22Rv1 (cell line): ENCODE measurements at regions not wholly inside any gene's neighbourhood (a gene's known extent, or its start where the extent isn't known, plus 50 kb on each side); places are given as distances from the start of the nearest gene placed in this dataset.

Source experiments
- CTCF ChIP-seq: fragments of 450-650 bp; IDR thresholded peaks from 2 replicates; pipeline ENCODE4 v1.5.1; 2017; ENCODE audit warnings: mild to moderate bottlenecking
- ZFX ChIP-seq: fragments of 450-650 bp; IDR thresholded peaks from 2 replicates; pipeline ENCODE4 v1.6.1; 2017; ENCODE audit warnings: antibody characterized with exemption, borderline replicate concordance

GRCh38 chrX:20571611-20572010 is 304.9 kb upstream of the RPS6KA3 start:
- TF ChIP-seq CTCF (no peak), ZFX (no peak)
